Epidermal melanocyte (primary cell): ENCODE measurements at regions not wholly inside any gene's neighbourhood (a gene's known extent, or its start where the extent isn't known, plus 50 kb on each side); places are given as distances from the start of the nearest gene placed in this dataset.
"Not testable (repeated sequence)": the region's sequence is repeated elsewhere in the genome, so short reads cannot be mapped to it uniquely, and the experiment has no call there.

Source experiments
- DNase-seq: peaks from one replicate; pipeline ENCODE4 v3.0.0; 2011; ENCODE audit warnings: low spot score; ENCODE audit not compliant: insufficient read length

- no peak for DNase-seq
Measured at GRCh38 chr6:140355476-140355875, 981.0 kb upstream of the CITED2 start.

GRCh38 chr6:140354296-140354695 is 979.8 kb upstream of the CITED2 start:
- no peak for DNase-seq

- DNase-seq, result no peak
Measured at GRCh38 chr6:140353536-140353935, 979.1 kb upstream of the CITED2 start.

- DNase-seq, result no peak
Measured at GRCh38 chr6:140346428-140346827, 972.0 kb upstream of the CITED2 start.

- DNase-seq, result no peak
Measured at GRCh38 chr6:140345935-140346334, 971.5 kb upstream of the CITED2 start.

GRCh38 chr6:140344142-140344913 is 969.9 kb upstream of the CITED2 start:
- no peak for DNase-seq

GRCh38 chr6:140343128-140343527 is 968.7 kb upstream of the CITED2 start:
- no peak for DNase-seq

- DNase-seq, result no peak
Measured at GRCh38 chr6:140341272-140341671, 966.8 kb upstream of the CITED2 start.

- DNase-seq, result no peak
Measured at GRCh38 chr6:140340795-140341194, 966.3 kb upstream of the CITED2 start.

- not testable (repeated sequence) for DNase-seq
Measured at GRCh38 chr6:140339084-140339483, 964.6 kb upstream of the CITED2 start.

- no peak for DNase-seq
Measured at GRCh38 chr6:140321891-140322290, 947.4 kb upstream of the CITED2 start.

GRCh38 chr6:140320081-140321080 is 945.9 kb upstream of the CITED2 start:
- DNase-seq, result no peak

- DNase-seq, result no peak
Measured at GRCh38 chr6:140319209-140319608, 944.8 kb upstream of the CITED2 start.

GRCh38 chr6:140318408-140318807 is 944.0 kb upstream of the CITED2 start:
- no peak for DNase-seq

- DNase-seq, result no peak
Measured at GRCh38 chr6:140317950-140318349, 943.5 kb upstream of the CITED2 start.

- DNase-seq, result no peak
Measured at GRCh38 chr6:140316966-140317365, 942.5 kb upstream of the CITED2 start.

GRCh38 chr6:140314682-140315081 is 940.2 kb upstream of the CITED2 start:
- no peak for DNase-seq

GRCh38 chr6:140311146-140311545 is 936.7 kb upstream of the CITED2 start:
- DNase-seq, result no peak

- no peak for DNase-seq
Measured at GRCh38 chr6:140303218-140303949, 928.9 kb upstream of the CITED2 start.

- no peak for DNase-seq
Measured at GRCh38 chr6:140300331-140300730, 925.9 kb upstream of the CITED2 start.

GRCh38 chr6:140289186-140289585 is 914.7 kb upstream of the CITED2 start:
- DNase-seq, result no peak
